K562 (cell line): ENCODE measurements at regions not wholly inside any gene's neighbourhood (a gene's known extent, or its start where the extent isn't known, plus 50 kb on each side); places are given as distances from the start of the nearest gene placed in this dataset.

Experiments used
- ATAC-seq: fragments of 200-7000 bp; cut with Tn5 transposase; 3 replicates; pipeline ENCODE4 v1.9.1; 2020; ENCODE audit warnings: moderate library complexity
- BruUV-seq: library from RNA; stranded (reverse); fragments of 400-500 nt; replicated peaks from 2 replicates; lab custom pipeline; 2021; lab: Mats Ljungman, UMichigan
- CTCF ChIA-PET: fragments of 300-600 bp; formaldehyde crosslinking; extraction: SDS; loops from one replicate; lab custom pipeline; 2021; ENCODE audit warnings: low intra/inter-chr PET ratio; lab: Yijun Ruan, JAX
- POLR2A ChIA-PET: fragments of 300-600, 350-650 bp; sonication (Branson Sonifier 250); formaldehyde crosslinking; extraction: SDS; loops from one replicate; lab custom pipeline; 2021; ENCODE audit warnings: antibody characterized with exemption, inconsistent platforms; lab: Yijun Ruan, JAX
- DNase-seq, 4 experiments: peaks; one replicate each; pipeline versions ENCODE4 v3.0.0 to v3.0.0-alpha.2; 2011 to 2018; ENCODE audit warnings: low spot score in 3 of 4, mixed read lengths in 3 of 4; ENCODE audit errors: extremely low read depth in 1 of 4
- FAIRE-seq: peaks from 2 replicates; lab custom pipeline; 2011; peaks lifted over from hg19 to GRCh38; lab: Jason Lieb, UNC
- H2AFZ ChIP-seq: 2 replicates; pipeline ENCODE4 v1.6.0; 2011; ENCODE audit warnings: low read depth, low read length, control low read depth, inconsistent platforms
- H3K27ac ChIP-seq: fragments of 200-600 bp; 3 replicates; pipeline ENCODE4 v1.8.0; 2011; ENCODE audit warnings: low read depth, mild to moderate bottlenecking, control low read depth, inconsistent platforms, low read length, moderate library complexity, mixed read lengths; ENCODE audit errors: extremely low read depth
- H3K27me3 ChIP-seq, 2 experiments: fragments of 300-600 bp in 1 of 2; 2 replicates in 1 of 2; 3 replicates in 1 of 2; pipeline versions ENCODE4 v1.6.0 to v1.8.0; 2011; ENCODE audit warnings: inconsistent platforms in 2 of 2, low read length in 2 of 2, mild to moderate bottlenecking in 1 of 2, mixed read lengths in 1 of 2, moderate library complexity in 1 of 2; ENCODE audit not compliant: control insufficient read depth in 2 of 2, insufficient read depth in 2 of 2
- H3K36me3 ChIP-seq: fragments of 300-600 bp; 3 replicates; pipeline ENCODE4 v1.8.0; 2011; ENCODE audit warnings: mild to moderate bottlenecking, low read length, inconsistent platforms; ENCODE audit not compliant: control insufficient read depth, insufficient read depth
- H3K4me1 ChIP-seq, 2 experiments: fragments of 200-600 bp in 1 of 2; replicated peaks in 1 of 2; 2 replicates in 1 of 2; 3 replicates in 1 of 2; pipeline versions ENCODE4 v1.5.1 to v1.8.0; 2011; ENCODE audit warnings: inconsistent platforms in 2 of 2, low read length in 2 of 2, mild to moderate bottlenecking in 1 of 2, mixed read lengths in 1 of 2, moderate library complexity in 1 of 2; ENCODE audit not compliant: control insufficient read depth in 2 of 2, insufficient read depth in 2 of 2
- H3K4me2 ChIP-seq: 2 replicates; pipeline ENCODE4 v1.6.1; 2011; ENCODE audit warnings: low read length, control low read depth, inconsistent platforms, mixed read lengths; ENCODE audit not compliant: insufficient read depth
- H3K4me3 ChIP-seq: fragments of 200-600 bp; sonication (generic), shearing (Covaris generic); 2 replicates; pipeline ENCODE4 v1.5.1; 2016; ENCODE audit warnings: control low read depth, inconsistent platforms
- H3K79me2 ChIP-seq: fragments of 200-600 bp; 3 replicates; pipeline ENCODE4 v1.8.0; 2011; ENCODE audit warnings: low read length, inconsistent platforms; ENCODE audit not compliant: control insufficient read depth, insufficient read depth
- H3K9ac ChIP-seq, 2 experiments: 2 replicates each; pipeline versions ENCODE4 v1.6.0 to v1.6.1; 2011; ENCODE audit warnings: low read depth in 2 of 2, low read length in 2 of 2, control low read depth in 1 of 2, inconsistent platforms in 1 of 2, mild to moderate bottlenecking in 1 of 2, mixed read lengths in 1 of 2; ENCODE audit not compliant: insufficient read depth in 1 of 2
- H3K9me1 ChIP-seq: one replicate; pipeline ENCODE4 v1.6.0; 2011; ENCODE audit warnings: inconsistent platforms, mild to moderate bottlenecking, low read length, moderate library complexity; ENCODE audit not compliant: control insufficient read depth, insufficient read depth
- H3K9me3 ChIP-seq: replicated peaks from 2 replicates; pipeline ENCODE4 v1.5.1; 2011; ENCODE audit warnings: low read depth, low read length, inconsistent platforms; ENCODE audit not compliant: control insufficient read depth, insufficient read depth
- H4K20me1 ChIP-seq: replicated peaks from 2 replicates; pipeline ENCODE4 v1.6.1; 2011; ENCODE audit warnings: low read length, inconsistent platforms, mixed read lengths; ENCODE audit not compliant: control insufficient read depth, insufficient read depth
- GATAD2B ChIP-seq: fragments of 450-650 bp; IDR thresholded peaks from 2 replicates; pipeline ENCODE4 v1.6.1; 2017; ENCODE audit warnings: mild to moderate bottlenecking, borderline replicate concordance
- HEY1 ChIP-seq: fragments of 250-450 bp; sonication (Bioruptor Pico); IDR thresholded peaks from 2 replicates; pipeline ENCODE4 v1.5.0; 2020; ENCODE audit warnings: mild to moderate bottlenecking, moderate library complexity, borderline replicate concordance
- HSF4 ChIP-seq: fragments of 250-450 bp; sonication (Bioruptor Pico); IDR thresholded peaks from 2 replicates; pipeline ENCODE4 v2.1.2; 2022; ENCODE audit warnings: mild to moderate bottlenecking, moderate library complexity, borderline replicate concordance
- WGBS: fragments of 100-300 bp; shearing (Covaris generic); methylation state at CpG from one replicate; pipeline ENCODE4 v1.1.6; 2016; ENCODE audit warnings: low coverage, mixed read lengths; ENCODE audit not compliant: insufficient coverage; ENCODE audit errors: missing lambda C conversion rate; 5-methylcytosine and 5-hydroxymethylcytosine counted together
- in situ Hi-C: fragments of 300-500 bp; cut with MboI; formaldehyde crosslinking; loops from 4 replicates; pipeline ENCODE4 v1.15.0; 2018; ENCODE audit warnings: inconsistent platforms, mixed read lengths
- intact Hi-C: fragments of 100-400 bp; cut with micrococcal nuclease; formaldehyde crosslinking; loops from 2 replicates; pipeline ENCODE4 v1.14.2; 2022
- TF ChIP-seq, protein P1 (sequence below): fragments of 250-450 bp; sonication (Bioruptor Pico); IDR thresholded peaks from 2 replicates; pipeline ENCODE4 v1.4.0; 2020; ENCODE audit warnings: borderline replicate concordance
- TF ChIP-seq, protein P2 (sequence below), 2 experiments: fragments of 150-350 bp in 1 of 2; IDR thresholded peaks; 2 replicates each; pipeline ENCODE4 v1.6.1; 2012 to 2016; ENCODE audit warnings: low read depth in 2 of 2, low read length in 2 of 2, mild to moderate bottlenecking in 1 of 2, moderate library complexity in 1 of 2
- TF ChIP-seq, protein P3 (sequence below): sonication (generic); formaldehyde crosslinking; IDR thresholded peaks from 2 replicates; pipeline ENCODE4 v1.8.1; 2023; ENCODE audit warnings: mild to moderate bottlenecking, missing genetic modification reagents
- TF ChIP-seq, protein P4 (sequence below): fragments of 250-450 bp; sonication (Bioruptor Pico); IDR thresholded peaks from 2 replicates; pipeline ENCODE4 v1.4.0; 2020; ENCODE audit warnings: mild to moderate bottlenecking, moderate library complexity

DNA sequence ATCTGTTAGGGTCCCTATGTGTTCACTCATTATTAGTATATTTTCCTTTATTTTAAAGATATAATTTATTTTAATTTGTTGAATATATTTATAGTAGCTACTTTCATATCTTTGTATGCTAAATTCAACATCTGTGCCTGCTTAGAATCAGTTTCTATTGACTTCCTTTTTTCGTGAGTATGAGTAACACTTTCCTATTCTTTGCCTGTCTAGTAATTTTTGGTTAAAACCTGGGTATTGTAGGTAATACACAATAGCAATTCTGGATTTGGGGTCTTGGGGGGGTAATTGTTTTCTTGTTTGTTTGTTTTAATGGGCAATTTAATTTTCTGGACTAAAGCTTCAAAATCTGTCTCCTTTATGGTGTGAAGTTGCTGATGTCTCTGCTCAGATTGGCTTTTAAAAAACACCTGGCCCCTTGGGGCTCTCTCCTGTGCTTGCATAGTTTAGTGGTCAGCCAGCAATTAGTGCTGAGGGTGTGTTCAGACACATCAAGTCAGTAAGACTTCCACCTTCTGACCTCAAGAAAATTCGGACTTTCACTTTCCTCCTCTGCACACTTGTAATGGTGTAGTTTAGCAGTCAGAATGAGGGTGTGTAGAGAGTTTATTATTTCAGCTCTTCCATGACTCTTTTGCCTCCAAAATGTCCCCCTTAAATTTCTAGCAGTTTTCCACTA, 124.4 kb upstream of the MAP1B start (continued):
- TF ChIP-seq, protein P1, sequence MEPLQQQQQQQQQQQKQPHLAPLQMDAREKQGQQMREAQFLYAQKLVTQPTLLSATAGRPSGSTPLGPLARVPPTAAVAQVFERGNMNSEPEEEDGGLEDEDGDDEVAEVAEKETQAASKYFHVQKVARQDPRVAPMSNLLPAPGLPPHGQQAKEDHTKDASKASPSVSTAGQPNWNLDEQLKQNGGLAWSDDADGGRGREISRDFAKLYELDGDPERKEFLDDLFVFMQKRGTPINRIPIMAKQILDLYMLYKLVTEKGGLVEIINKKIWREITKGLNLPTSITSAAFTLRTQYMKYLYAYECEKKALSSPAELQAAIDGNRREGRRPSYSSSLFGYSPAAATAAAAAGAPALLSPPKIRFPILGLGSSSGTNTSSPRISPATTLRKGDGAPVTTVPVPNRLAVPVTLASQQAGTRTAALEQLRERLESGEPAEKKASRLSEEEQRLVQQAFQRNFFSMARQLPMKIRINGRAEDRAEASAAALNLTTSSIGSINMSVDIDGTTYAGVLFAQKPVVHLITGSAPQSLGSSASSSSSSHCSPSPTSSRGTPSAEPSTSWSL (CRISPR knock-in tag) = no peak
- TF ChIP-seq, protein P2, sequence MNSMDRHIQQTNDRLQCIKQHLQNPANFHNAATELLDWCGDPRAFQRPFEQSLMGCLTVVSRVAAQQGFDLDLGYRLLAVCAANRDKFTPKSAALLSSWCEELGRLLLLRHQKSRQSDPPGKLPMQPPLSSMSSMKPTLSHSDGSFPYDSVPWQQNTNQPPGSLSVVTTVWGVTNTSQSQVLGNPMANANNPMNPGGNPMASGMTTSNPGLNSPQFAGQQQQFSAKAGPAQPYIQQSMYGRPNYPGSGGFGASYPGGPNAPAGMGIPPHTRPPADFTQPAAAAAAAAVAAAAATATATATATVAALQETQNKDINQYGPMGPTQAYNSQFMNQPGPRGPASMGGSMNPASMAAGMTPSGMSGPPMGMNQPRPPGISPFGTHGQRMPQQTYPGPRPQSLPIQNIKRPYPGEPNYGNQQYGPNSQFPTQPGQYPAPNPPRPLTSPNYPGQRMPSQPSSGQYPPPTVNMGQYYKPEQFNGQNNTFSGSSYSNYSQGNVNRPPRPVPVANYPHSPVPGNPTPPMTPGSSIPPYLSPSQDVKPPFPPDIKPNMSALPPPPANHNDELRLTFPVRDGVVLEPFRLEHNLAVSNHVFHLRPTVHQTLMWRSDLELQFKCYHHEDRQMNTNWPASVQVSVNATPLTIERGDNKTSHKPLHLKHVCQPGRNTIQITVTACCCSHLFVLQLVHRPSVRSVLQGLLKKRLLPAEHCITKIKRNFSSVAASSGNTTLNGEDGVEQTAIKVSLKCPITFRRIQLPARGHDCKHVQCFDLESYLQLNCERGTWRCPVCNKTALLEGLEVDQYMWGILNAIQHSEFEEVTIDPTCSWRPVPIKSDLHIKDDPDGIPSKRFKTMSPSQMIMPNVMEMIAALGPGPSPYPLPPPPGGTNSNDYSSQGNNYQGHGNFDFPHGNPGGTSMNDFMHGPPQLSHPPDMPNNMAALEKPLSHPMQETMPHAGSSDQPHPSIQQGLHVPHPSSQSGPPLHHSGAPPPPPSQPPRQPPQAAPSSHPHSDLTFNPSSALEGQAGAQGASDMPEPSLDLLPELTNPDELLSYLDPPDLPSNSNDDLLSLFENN (IDR thresholded peaks at IDR 0.05; ENCODE audit: low read depth in 2 of 2, low read length in 2 of 2) = no peak

DNA sequence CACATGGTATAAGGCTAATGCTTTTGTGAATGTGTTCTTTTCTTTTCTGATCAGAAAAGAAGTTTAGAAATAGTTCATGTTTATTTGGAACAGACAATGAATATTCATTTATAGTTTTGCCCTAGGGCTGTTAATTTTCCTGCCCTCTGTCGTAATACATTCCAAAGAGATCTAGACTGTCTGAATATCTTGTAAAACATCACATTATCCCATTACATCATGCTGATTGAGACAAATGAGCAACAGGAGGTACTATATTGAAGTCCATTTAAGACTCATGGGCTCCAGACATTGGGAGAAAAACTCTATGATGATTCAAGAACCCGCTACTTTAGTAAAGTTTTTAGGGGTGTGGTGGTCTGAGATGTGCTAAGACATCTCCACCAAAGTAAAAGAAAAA, 121.2 kb upstream of the MAP1B start:
- Histone ChIP-seq H3K4me3 (no peak overlapping the region), H3K79me2 (no peaks in the 10 kb centered on the region), H3K4me2 (no peak overlapping the region), H3K4me1 (no peaks in the 10 kb centered on the region), H3K9me3 (no peaks in the 10 kb centered on the region), H3K36me3 (no peaks in the 10 kb centered on the region), H3K27me3 (peaks cover 0 to 5% of the 10 kb centered on the region in 2 experiments; a peak in 1 of 5 replicates), H3K9me1 (no peaks in the 10 kb centered on the region), H2AFZ (no peak overlapping the region), H3K27ac (no peak overlapping the region), H3K9ac (no peak overlapping the region), H4K20me1 (no peaks in the 10 kb centered on the region)
- WGBS = 0% methylated on average over 2 of the region's 2 CpGs
- ATAC-seq = no peak
- no peak for FAIRE-seq
- in situ Hi-C loops (no loop called here), intact Hi-C loops (no loop called here)
- DNase-seq = no peak
- ChIA-PET CTCF (no interaction called here), POLR2A (interaction anchor here (1.2 kb wide), 1 partner anchor 321 kb away, joined by 3 read pairs; no protein-coding TSS in a partner anchor)
- BruUV-seq = no TSS peak
- TF ChIP-seq, protein P3, sequence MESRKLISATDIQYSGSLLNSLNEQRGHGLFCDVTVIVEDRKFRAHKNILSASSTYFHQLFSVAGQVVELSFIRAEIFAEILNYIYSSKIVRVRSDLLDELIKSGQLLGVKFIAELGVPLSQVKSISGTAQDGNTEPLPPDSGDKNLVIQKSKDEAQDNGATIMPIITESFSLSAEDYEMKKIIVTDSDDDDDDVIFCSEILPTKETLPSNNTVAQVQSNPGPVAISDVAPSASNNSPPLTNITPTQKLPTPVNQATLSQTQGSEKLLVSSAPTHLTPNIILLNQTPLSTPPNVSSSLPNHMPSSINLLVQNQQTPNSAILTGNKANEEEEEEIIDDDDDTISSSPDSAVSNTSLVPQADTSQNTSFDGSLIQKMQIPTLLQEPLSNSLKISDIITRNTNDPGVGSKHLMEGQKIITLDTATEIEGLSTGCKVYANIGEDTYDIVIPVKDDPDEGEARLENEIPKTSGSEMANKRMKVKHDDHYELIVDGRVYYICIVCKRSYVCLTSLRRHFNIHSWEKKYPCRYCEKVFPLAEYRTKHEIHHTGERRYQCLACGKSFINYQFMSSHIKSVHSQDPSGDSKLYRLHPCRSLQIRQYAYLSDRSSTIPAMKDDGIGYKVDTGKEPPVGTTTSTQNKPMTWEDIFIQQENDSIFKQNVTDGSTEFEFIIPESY = no peak
- TF ChIP-seq GATAD2B (no peak), HSF4 (CRISPR knock-in tag) (no peak), HEY1 (no peak)
- TF ChIP-seq, protein P4, sequence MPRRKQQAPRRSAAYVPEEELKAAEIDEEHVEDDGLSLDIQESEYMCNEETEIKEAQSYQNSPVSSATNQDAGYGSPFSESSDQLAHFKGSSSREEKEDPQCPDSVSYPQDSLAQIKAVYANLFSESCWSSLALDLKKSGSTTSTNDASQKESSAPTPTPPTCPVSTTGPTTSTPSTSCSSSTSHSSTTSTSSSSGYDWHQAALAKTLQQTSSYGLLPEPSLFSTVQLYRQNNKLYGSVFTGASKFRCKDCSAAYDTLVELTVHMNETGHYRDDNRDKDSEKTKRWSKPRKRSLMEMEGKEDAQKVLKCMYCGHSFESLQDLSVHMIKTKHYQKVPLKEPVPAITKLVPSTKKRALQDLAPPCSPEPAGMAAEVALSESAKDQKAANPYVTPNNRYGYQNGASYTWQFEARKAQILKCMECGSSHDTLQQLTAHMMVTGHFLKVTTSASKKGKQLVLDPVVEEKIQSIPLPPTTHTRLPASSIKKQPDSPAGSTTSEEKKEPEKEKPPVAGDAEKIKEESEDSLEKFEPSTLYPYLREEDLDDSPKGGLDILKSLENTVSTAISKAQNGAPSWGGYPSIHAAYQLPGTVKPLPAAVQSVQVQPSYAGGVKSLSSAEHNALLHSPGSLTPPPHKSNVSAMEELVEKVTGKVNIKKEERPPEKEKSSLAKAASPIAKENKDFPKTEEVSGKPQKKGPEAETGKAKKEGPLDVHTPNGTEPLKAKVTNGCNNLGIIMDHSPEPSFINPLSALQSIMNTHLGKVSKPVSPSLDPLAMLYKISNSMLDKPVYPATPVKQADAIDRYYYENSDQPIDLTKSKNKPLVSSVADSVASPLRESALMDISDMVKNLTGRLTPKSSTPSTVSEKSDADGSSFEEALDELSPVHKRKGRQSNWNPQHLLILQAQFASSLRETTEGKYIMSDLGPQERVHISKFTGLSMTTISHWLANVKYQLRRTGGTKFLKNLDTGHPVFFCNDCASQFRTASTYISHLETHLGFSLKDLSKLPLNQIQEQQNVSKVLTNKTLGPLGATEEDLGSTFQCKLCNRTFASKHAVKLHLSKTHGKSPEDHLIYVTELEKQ (CRISPR knock-in tag) = no peak
